ENCODE measurements at regions not wholly inside any gene's neighbourhood (a gene's known extent, or its start where the extent isn't known, plus 50 kb on each side); places are given as distances from the start of the nearest gene placed in this dataset.

DNA sequence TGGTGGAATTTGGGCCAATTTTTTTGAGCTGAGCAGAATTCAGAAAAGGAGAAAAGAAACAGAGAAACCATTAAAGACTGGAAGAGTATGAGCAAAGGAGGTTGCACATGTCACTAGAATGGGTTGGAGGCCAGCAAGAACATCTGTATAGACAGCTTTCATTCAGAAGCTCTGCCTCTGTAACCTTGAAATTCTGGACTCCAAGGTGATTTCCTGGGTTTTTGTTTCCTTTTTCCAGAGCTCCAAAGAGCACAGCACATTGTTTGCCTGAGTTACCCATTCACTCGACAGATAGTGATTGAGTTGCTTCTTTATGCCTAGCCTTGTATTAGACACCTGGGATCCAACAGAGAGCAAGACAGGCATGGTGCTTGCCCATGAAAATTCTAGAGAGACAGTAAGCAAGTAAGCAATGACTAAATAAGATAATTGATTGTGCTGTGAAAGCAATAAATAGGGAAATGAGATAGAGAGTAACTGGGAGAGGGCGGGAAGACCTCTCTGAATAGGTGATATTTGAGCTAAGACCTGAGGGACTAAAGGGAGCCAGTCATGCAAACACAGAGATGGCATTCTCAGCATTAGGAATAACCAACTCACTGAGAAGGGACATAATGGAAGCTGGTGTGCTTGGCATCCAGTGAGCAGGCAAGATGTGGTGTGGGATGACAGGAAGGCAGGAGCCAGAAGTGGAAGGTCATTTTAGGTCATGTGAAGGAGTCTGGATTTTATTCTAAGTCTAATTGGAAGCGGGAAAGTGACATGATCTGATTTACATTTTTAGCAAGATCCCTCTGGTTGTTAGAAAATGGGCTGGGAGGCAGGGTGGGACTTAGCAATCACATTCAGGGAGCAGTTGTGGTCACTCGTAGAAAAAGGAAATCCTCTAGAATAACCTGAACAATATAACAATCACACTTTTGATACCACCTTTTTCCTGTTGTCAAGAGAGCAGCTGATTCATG, 197.5 kb downstream of the HS3ST3A1 start:
- no peak for DNase-seq

DNA sequence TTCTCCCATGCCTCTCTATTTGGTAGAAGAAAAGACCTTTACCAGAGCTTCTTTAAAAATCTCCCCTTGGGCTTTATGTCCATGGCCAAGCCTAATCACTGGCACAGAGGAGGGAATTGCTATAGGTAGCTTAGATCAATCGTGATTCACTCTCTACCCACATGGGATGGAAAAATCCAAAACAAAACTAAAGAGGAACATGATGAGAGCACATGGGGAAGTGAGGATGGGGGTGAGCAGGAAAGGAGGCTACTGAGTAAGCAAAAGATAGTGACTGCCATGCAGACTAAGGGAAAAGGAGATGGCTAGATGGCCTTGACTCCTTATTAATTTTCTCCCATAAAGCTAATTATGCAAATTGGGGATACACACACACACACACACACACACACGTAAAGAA, 201.2 kb downstream of the HS3ST3A1 start:
- no peak for DNase-seq

- no peak for DNase-seq
Measured at GRCh38 chr17:13398853-13399252, 202.9 kb downstream of the HS3ST3A1 start.

DNA sequence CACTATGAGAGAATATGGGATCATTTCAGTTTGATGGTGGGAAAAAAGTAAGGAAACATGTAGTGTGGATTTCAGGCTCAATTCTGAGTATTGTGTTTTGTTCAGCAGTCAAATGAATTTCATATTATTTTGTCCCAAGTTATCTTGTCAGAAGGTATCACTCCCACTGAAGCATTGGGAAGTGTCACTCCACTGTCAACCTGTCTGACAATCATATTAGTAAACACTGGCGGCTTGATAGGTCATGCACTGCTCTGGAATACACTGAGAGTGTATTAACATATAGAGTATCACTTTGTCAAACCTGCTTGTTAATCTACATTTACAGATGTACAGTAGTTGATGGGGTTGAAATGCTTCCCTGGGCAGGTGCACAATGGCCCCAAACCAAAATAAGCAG, 203.6 kb downstream of the HS3ST3A1 start:
- no peak for DNase-seq

GRCh38 chr17:13395862-13396261, 205.9 kb downstream of the HS3ST3A1 start:
- DNase-seq: no peak

DNA sequence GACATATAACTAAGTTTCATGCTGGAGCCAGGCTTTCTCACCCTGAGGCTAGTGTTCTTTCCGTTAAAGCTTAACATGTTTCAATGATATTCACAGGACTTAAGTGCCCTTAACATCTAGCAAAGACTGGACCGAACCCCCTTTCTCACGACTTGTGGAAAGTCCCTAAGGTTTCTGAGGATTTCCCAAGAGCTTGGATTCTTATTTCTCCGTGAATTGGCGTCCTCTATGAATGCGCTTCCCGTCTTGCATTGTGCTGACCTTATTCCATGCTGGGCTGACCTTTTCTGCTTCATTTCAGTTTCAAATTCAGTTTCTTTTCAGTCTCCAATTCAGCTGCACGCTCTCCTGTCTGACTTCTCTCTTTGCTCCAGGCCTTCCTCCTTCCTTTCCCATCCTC, 206.4 kb downstream of the HS3ST3A1 start:
- DNase-seq: no peak

DNA sequence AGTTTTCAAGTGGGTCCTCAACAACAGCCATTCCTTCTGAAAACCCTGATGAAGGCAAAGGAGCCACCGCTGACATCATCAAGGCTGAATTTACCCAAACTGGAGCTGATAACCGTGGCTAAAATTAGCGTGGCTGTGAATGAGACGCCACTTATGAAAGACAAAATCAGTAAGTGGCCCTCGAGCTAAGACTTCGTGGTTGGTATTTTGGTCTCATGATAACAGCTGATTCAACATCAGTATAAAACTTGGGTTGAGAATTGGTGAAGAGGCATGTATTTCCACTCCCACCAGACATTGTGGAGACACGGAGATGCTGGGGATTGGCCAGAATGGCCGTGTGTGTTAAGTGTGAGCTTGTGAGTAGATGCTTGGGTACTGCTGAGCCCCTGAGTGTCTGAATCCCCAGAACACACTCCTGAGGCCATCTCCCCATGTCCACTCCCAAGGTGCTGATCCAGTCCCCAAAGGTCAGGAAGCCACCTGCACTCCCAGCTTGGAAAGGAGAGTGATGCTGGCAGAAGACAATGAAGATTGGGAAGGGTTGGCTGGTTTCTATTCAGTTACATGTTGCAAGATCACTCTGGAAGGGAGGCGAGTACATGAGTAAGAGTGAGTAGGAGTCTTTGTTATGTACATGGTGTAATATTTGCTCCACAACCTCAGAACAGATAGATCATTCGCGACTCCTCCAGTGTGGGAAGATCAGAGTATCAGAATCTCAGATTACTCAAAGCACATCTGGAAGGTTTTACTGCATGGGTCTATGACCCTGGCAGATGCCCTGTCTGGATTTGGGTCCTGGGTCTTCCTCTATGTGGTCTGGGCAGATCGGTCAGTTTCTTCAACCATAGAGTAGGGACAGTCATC, 207.7 kb downstream of the HS3ST3A1 start:
- DNase-seq: no peak

- DNase-seq: no peak
Measured at GRCh38 chr17:13387952-13388351, 213.8 kb downstream of the HS3ST3A1 start.

- DNase-seq: no peak
Measured at GRCh38 chr17:13387236-13387635, 214.5 kb downstream of the HS3ST3A1 start.

DNA sequence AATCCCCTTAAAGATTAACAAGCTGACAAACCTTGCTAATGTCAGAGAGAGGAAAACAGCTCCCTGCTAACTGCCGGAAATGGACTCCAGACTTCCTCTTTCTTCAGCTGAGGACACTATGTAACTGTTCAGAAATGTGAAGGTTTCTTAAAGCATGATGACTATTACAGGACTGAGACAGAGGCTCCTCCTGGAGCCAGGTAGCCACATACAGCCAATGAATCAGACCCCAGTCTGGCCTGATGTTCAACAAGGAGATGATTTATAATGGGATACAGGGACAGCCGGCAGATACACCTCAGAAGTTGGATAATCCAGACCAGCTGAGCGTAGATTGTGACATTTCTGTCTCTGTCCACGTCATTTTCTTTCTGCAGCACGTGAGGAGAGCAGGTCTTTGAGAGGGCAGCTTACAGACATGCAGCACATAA, 216.2 kb downstream of the HS3ST3A1 start:
- no peak for DNase-seq

DNA sequence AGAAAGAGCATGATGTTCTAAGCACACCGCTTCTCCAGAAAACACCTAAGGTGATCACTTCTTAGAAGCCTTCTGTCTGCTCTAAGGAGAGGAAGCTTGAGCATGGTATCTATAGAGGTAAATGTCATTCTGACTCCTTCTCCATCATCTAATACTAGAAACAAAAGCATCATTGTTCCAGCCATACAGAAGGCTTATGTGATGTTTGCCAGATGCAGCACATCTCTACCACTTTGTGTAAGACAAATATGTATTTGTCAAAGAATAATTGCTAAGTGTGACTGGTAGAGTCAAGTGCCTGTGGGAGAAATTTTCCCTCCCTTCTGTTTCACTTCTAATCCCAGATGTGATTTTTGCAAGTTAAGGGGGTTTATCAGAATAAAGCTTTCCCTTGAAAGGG, 217.1 kb downstream of the HS3ST3A1 start:
- no peak for DNase-seq

GRCh38 chr17:13378361-13378760, 223.4 kb downstream of the HS3ST3A1 start:
- DNase-seq: no peak

GRCh38 chr17:13374203-13375143, 227.3 kb downstream of the HS3ST3A1 start:
- DNase-seq: no peak

GRCh38 chr17:13372432-13372831, 229.3 kb downstream of the HS3ST3A1 start:
- DNase-seq: no peak

DNA sequence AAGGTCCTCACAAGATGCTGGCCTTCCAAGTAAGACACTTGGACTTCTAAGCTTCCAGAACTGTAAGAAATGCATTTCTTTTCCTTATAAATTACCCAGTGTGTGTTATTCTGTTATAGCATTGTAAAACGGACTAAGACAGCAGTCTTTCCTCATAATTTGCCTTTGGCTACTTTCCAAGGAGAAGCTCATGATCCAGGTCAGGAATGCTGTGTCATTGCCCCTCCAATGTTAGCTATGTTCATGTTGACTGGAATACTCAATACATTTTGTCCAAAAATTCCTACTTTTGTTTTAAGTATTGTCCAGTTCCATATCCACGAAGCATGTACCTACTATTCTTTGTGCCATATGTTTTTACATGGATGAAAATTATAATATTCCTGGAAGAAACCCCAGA, 234.6 kb downstream of the HS3ST3A1 start:
- no peak for DNase-seq

DNA sequence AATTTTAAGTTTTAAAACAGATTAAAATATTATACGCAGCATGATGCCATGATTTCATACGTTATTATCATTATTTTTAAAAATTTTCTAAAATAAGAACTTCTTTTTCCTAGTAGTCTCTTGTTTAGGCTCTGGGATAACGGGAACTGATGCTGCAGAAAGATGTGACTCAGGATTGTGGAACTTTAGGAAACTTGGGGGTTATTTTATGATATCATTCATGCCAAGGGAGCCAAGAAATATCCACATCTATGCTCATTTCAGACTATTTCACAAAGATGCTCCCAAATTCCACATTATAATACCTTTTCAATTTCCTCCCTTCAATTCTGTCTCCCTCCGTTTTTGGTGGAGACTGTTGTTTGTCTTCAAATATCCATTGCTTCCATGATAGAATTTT, 236.4 kb downstream of the HS3ST3A1 start:
- DNase-seq: no peak

DNA sequence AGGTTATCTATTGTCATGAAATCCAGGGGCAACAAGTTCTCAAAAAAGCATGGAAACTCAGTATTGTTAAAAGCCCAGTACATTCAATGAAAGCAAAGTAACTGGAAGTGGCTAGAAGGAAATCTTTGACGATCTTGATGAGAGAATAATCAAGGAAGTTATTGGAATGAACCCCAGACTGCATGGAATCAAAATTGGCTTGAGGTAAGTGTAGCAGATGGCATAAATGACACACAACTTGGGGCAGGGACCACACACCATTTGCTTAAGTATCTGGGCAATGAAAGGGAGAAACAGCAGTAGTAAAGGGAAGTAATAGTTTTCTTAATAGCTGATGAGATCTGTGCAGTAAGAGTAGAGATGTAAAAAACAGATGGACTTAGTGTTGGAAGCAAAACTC, 238.0 kb downstream of the HS3ST3A1 start:
- DNase-seq: no peak

- DNase-seq: no peak
Measured at GRCh38 chr17:13362341-13363122, 239.2 kb downstream of the HS3ST3A1 start.

DNA sequence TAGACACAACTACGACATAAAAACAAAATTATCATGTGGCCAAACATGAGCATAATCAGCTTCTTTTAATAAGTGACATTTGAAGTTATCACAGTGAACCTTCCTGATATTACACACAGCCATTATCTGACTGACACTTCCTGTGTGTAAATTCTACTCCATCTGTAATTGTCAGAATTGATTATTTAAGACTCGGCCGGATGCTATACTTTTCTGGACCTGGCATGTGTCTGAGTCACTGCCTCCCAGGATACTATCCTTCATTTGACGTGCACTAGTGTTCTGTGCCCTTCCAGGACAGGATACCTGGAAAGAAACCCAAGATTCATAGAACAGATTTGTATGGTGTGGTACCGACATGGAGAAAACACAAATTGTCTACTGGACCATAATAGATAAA, 242.0 kb downstream of the HS3ST3A1 start:
- no peak for DNase-seq

- no peak for DNase-seq
Measured at GRCh38 chr17:13355054-13355453, 246.7 kb downstream of the HS3ST3A1 start.

GRCh38 chr17:13353590-13353989, 248.1 kb downstream of the HS3ST3A1 start:
- no peak for DNase-seq
